ENCODE measurements at regions not wholly inside any gene's neighbourhood (a gene's known extent, or its start where the extent isn't known, plus 50 kb on each side); places are given as distances from the start of the nearest gene placed in this dataset.

GRCh38 chr21:23887725-23888306 lies 1719.5 kb downstream of the MRPL39 start:
- H3K4me3 ChIP-seq (ENCODE audit: low read depth, low read length): no peak overlapping the region
- DNase-seq (ENCODE audit: low read depth, low spot score): no peak
- in situ Hi-C loops (cut with HindIII; ENCODE audit: low sequenced_read_pairs): no loop called here

DNA sequence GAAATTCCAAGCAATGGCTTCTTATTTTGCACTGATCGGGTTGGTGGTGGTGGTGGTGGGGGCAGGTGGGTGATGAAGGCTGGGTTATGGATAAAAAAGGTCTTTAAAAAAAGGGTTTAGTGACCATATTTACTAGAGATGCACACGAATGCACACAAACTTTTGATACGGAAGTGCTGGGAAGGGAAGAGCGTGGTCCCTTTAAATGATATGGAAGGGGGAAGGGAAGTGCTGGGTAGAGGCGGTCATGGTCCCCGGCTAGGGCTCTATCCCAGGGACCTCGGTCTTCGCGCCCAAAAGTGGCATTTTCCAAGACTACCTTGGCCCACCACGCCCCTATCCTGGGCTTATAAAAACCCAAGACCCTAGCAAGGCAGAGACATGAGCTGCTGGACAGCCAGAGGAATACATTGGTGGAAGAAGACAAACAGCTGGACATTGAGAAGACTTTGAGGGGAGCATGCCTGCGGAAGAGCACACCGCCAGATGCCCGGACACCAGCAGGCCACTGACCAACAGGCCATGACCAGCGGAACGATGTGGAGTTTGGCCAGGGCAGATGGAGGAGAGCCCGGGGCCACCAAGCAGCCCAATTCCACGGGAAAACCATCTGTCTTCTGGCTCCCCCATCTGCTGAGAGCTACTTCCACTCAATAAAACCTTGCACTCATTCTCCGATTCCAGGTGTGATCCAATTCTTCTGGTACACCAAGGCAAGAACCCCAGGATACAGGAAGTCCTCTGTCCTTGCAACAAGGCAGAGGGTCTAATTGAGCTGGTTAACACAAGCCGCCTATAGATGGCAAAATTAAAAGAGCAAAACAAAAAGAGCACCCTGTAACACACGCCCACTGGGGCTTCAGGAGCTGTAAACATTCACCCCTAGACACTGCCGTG lies 1720.2 kb downstream of the MRPL39 start:
- DNase-seq (ENCODE audit: low read depth, low spot score): no peak
- no peak overlapping the region for H3K4me3 ChIP-seq (ENCODE audit: low read depth, low read length)
- in situ Hi-C loops (cut with HindIII; ENCODE audit: low sequenced_read_pairs): no loop called here
- no peak for TF ChIP-seq CTCF (IDR thresholded peaks at IDR 0.05; ENCODE audit: low read depth, low read length)

More at GRCh38 chr21:23887725-23888306, 1719.5 kb downstream of the MRPL39 start:
- TF ChIP-seq CTCF (IDR thresholded peaks at IDR 0.05; ENCODE audit: low read depth, low read length): no peak

GRCh38 chr21:23881783-23882182 lies 1725.5 kb downstream of the MRPL39 start:
- no peak for TF ChIP-seq CTCF (IDR thresholded peaks at IDR 0.05; ENCODE audit: low read depth, low read length)
- H3K4me3 ChIP-seq (ENCODE audit: low read depth, low read length): no peak overlapping the region
- DNase-seq (ENCODE audit: low read depth, low spot score): no peak
- in situ Hi-C loops (cut with HindIII; ENCODE audit: low sequenced_read_pairs): no loop called here

DNA sequence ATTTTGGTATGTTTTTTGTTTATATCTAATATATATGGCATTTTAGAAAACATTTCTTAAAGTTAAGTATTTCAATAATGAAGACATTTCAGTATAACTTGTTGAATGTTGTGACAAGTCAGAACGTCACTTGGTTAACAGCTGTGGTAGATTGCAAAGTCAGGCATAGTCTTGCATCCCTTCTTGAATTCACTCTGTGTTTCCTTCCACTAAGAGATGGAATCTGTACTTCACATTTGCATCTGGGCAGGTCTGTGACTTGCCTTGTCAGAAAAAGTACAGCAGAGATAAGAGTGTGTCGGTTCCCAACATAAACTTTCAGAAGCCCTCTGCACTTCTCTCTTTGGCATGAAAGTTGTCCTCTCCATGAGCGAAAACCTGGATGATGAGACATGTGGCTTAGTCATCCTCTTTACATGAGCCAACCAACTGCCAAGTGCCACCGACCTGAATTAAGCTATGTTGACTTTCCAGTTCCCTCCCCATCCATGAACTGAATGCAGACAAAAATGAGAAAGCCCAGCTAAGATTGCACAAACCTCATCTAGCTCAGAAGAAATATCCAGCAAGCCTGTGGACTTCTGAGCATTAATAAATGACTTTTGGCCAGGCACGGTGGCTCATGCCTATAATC lies 1730.2 kb downstream of the MRPL39 start:
- H3K4me3 ChIP-seq (ENCODE audit: low read depth, low read length): no peak overlapping the region
- TF ChIP-seq CTCF (IDR thresholded peaks at IDR 0.05; ENCODE audit: low read depth, low read length): no peak
- in situ Hi-C loops (cut with HindIII; ENCODE audit: low sequenced_read_pairs): no loop called here
- DNase-seq (ENCODE audit: low read depth, low spot score): no peak

- no peak for TF ChIP-seq CTCF (IDR thresholded peaks at IDR 0.05; ENCODE audit: low read depth, low read length)
- DNase-seq (ENCODE audit: low read depth, low spot score): no peak
- H3K4me3 ChIP-seq (ENCODE audit: low read depth, low read length): no peak overlapping the region
- in situ Hi-C loops (cut with HindIII; ENCODE audit: low sequenced_read_pairs): no loop called here
Observed at GRCh38 chr21:23874271-23874670, 1733.0 kb downstream of the MRPL39 start.

DNA sequence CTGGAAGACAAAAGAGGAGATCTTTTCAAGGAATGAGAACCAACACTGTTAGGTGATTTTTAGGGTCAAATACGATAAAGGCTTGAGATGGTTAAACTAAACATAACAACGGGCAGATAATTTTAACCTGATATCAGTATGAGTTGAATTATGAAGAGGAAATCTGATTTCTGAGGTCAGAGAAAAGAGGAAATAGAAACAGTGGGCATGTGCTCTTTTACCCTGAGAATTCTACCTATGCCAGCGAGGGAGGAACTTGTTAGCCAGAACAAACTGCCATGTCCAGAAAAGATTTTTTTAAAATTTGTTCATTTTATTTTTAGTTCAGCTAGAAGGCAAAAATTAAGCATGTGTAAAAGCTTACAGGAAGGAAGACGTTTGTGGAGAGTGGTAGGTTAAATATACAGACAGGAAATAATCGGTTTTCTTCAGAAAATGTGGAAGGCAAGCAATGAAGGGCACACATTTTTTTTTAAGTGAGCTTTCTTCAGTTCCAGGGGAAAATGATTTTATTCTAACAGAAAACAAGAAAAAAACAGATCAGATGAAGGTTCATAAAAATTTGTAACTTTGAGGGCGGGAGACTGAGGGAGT lies 1745.3 kb downstream of the MRPL39 start:
- DNase-seq (ENCODE audit: low read depth, low spot score): no peak
- TF ChIP-seq CTCF (IDR thresholded peaks at IDR 0.05; ENCODE audit: low read depth, low read length): no peak
- no peak overlapping the region for H3K4me3 ChIP-seq (ENCODE audit: low read depth, low read length)
- in situ Hi-C loops (cut with HindIII; ENCODE audit: low sequenced_read_pairs): no loop called here
